Neural cell (in vitro differentiated cells): ENCODE measurements at regions not wholly inside any gene's neighbourhood (a gene's known extent, or its start where the extent isn't known, plus 50 kb on each side); places are given as distances from the start of the nearest gene placed in this dataset.

Experiments used
- H2AFZ ChIP-seq: fragments of 200-600, 300-800 bp; sonication (generic), shearing (Covaris generic); 2 replicates; pipeline ENCODE4 v1.6.0; 2014; ENCODE audit warnings: low read depth, mild to moderate bottlenecking, antibody characterized with exemption, low read length, moderate library complexity
- H3F3A ChIP-seq: fragments of 200-600 bp; shearing (Covaris generic); 2 replicates; pipeline ENCODE4 v1.6.1; 2016; ENCODE audit warnings: mild to moderate bottlenecking, moderate library complexity, mixed read lengths, antibody characterized with exemption, low read length; ENCODE audit not compliant: insufficient read depth, poor library complexity, severe bottlenecking
- H3K27ac ChIP-seq: fragments of 200-600, 300-800 bp; sonication (generic), shearing (Covaris generic); 2 replicates; pipeline ENCODE4 v1.5.1; 2014; ENCODE audit warnings: mild to moderate bottlenecking, low read length, moderate library complexity
- H3K27me3 ChIP-seq: fragments of 300-800, 200-600 bp; sonication (generic), shearing (Covaris generic); 2 replicates; pipeline ENCODE4 v1.6.0; 2014; ENCODE audit warnings: mild to moderate bottlenecking, low read depth, low read length, moderate library complexity; ENCODE audit not compliant: insufficient read depth
- H3K36me3 ChIP-seq: fragments of 300-800, 200-600 bp; sonication (generic), shearing (Covaris generic); 2 replicates; pipeline ENCODE4 v1.5.1; 2014; ENCODE audit warnings: mild to moderate bottlenecking, antibody characterized with exemption, low read length, moderate library complexity; ENCODE audit not compliant: insufficient read depth
- H3K4me2 ChIP-seq: fragments of 300-800, 200-600 bp; sonication (generic), shearing (Covaris generic); 2 replicates; pipeline ENCODE4 v1.6.0; 2014; ENCODE audit warnings: mild to moderate bottlenecking, low read length
- H3K4me3 ChIP-seq: fragments of 300-800, 200-600 bp; sonication (generic), shearing (Covaris generic); 2 replicates; pipeline ENCODE4 v1.5.1; 2014; ENCODE audit warnings: mild to moderate bottlenecking, low read length, moderate library complexity
- H3K79me2 ChIP-seq: fragments of 200-600 bp; shearing (Covaris generic); replicated peaks from 2 replicates; pipeline ENCODE4 v1.6.0; 2014; ENCODE audit warnings: mild to moderate bottlenecking, low read length, moderate library complexity; ENCODE audit not compliant: insufficient read depth
- H3K9ac ChIP-seq: fragments of 300-800, 200-600 bp; sonication (generic), shearing (Covaris generic); 2 replicates; pipeline ENCODE4 v1.6.1; 2016; ENCODE audit warnings: mild to moderate bottlenecking, low read length, mixed read lengths
- H3K9me2 ChIP-seq: fragments of 200-600 bp; shearing (Covaris generic); 2 replicates; pipeline ENCODE4 v1.6.1; 2016; ENCODE audit warnings: mild to moderate bottlenecking, low read length, mixed read lengths; ENCODE audit not compliant: insufficient read depth
- H3K9me3 ChIP-seq: fragments of 200-600, 300-800 bp; sonication (generic), shearing (Covaris generic); 2 replicates; pipeline ENCODE4 v1.6.1; 2016; ENCODE audit warnings: mild to moderate bottlenecking, mixed run types, low read length, moderate library complexity, mixed read lengths
- H4K20me1 ChIP-seq: fragments of 200-600 bp; shearing (Covaris generic); 2 replicates; pipeline ENCODE4 v1.6.1; 2016; ENCODE audit warnings: mild to moderate bottlenecking, mixed run types; ENCODE audit not compliant: insufficient read depth
- CTCF ChIP-seq: fragments of 450-650 bp; IDR thresholded peaks from 2 replicates; pipeline ENCODE4 v1.5.1; 2014; ENCODE audit warnings: antibody characterized with exemption, mild to moderate bottlenecking, moderate library complexity; ENCODE audit not compliant: poor library complexity, severe bottlenecking
- EP300 ChIP-seq: fragments of 450-650 bp; conservative IDR thresholded peaks from 2 replicates; pipeline ENCODE4 v1.6.1; 2014; ENCODE audit warnings: antibody characterized with exemption, mild to moderate bottlenecking, moderate library complexity; ENCODE audit not compliant: poor library complexity, severe bottlenecking
- EZH2 ChIP-seq: fragments of 200-600, 300-800 bp; shearing (Covaris generic), sonication (generic); IDR thresholded peaks from 2 replicates; pipeline ENCODE4 v1.6.1; 2014; ENCODE audit warnings: antibody characterized with exemption, low read length, borderline replicate concordance, mild to moderate bottlenecking; ENCODE audit not compliant: insufficient read depth, poor library complexity, severe bottlenecking
- MXI1 ChIP-seq: fragments of 450-650 bp; conservative IDR thresholded peaks from 2 replicates; pipeline ENCODE4 v1.6.1; 2014; ENCODE audit warnings: antibody characterized with exemption, mild to moderate bottlenecking; ENCODE audit not compliant: poor library complexity, severe bottlenecking
- POLR2AphosphoS5 ChIP-seq: IDR thresholded peaks from 2 replicates; pipeline ENCODE4 v1.6.1; 2012
- RAD21 ChIP-seq: fragments of 450-650 bp; conservative IDR thresholded peaks from 2 replicates; pipeline ENCODE4 v1.6.1; 2014; ENCODE audit warnings: antibody characterized with exemption, mild to moderate bottlenecking, moderate library complexity
- REST ChIP-seq: IDR thresholded peaks from 2 replicates; pipeline ENCODE4 v1.6.1; 2012; ENCODE audit warnings: borderline replicate concordance
- SMC3 ChIP-seq: fragments of 450-650 bp; conservative IDR thresholded peaks from 2 replicates; pipeline ENCODE4 v1.6.1; 2014; ENCODE audit warnings: antibody characterized with exemption, mild to moderate bottlenecking, moderate library complexity; ENCODE audit not compliant: poor library complexity
- TAF1 ChIP-seq: IDR thresholded peaks from 2 replicates; pipeline ENCODE4 v1.6.1; 2012; ENCODE audit warnings: low read depth

DNA sequence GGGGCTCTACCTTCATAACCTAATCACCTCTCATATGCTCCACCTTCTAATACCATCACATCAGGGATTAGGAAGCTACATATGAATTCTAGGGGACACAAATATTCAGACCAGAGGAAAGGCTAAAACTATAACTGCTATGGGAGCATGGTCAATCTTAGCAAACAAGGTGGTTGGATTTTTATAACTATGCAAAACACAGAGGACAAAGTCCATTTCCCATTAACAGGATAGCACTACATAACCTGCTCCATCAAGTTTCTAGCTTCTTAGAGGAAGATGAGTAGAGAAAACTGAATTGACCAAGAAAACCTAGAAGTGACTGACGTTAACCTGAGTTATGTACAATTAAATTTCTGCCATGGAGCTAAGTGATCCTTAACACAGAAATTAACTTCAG is 398.6 kb downstream of the TBL1XR1 start:
- H3K4me2 ChIP-seq, result no peak overlapping the region
- no peak overlapping the region for H3K4me3 ChIP-seq
- no peaks in the 10 kb centered on the region for H3K79me2 ChIP-seq
- no peaks in the 10 kb centered on the region for H4K20me1 ChIP-seq
- H3K9me2 ChIP-seq, result no peaks in the 10 kb centered on the region
- H3K27me3 ChIP-seq, result no peaks in the 10 kb centered on the region
- H3K36me3 ChIP-seq, result no peaks in the 10 kb centered on the region
- TF ChIP-seq CTCF (no peak), REST (no peak), EZH2 (no peak), EP300 (no peak), SMC3 (no peak), RAD21 (no peak)
- no peak overlapping the region for H3K27ac ChIP-seq
- no peaks in the 10 kb centered on the region for H3K9me3 ChIP-seq
- no peaks in the 10 kb centered on the region for H3F3A ChIP-seq
- H3K9ac ChIP-seq, result no peak overlapping the region
- H2AFZ ChIP-seq, result no peak overlapping the region

DNA sequence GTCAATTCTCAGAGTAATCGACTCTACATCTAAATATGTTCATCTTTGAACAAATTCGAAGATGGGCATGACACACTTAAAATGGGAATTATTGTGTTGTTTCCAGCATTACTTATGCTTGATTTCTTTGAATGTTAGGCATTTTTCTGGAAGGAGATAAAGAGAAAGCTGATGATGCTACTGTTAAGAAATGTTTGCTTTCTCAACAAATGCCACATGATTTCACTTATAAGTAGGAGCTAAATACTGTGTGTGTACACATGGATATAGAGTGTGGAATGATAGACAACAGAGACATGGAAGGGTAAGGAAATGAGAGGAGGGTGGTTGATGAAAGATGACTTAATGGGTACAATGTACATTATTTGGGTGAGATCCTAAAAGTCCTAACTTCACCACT is 400.9 kb downstream of the TBL1XR1 start:
- Histone ChIP-seq H3F3A (no peaks in the 10 kb centered on the region), H3K9me3 (no peaks in the 10 kb centered on the region), H3K27ac (no peak overlapping the region), H4K20me1 (no peaks in the 10 kb centered on the region), H3K27me3 (no peaks in the 10 kb centered on the region), H3K36me3 (no peaks in the 10 kb centered on the region), H3K4me2 (no peak overlapping the region), H3K4me3 (no peak overlapping the region), H3K79me2 (no peaks in the 10 kb centered on the region), H3K9me2 (no peaks in the 10 kb centered on the region), H2AFZ (no peak overlapping the region), H3K9ac (no peak overlapping the region)
- no peak for TF ChIP-seq MXI1
- TF ChIP-seq EZH2, result no peak
- TF ChIP-seq EP300, result no peak
- TF ChIP-seq RAD21, result no peak
- TF ChIP-seq POLR2AphosphoS5, result no peak
- no peak for TF ChIP-seq CTCF
- TF ChIP-seq TAF1, result no peak
- no peak for TF ChIP-seq REST
